Nephron progenitor cell (in vitro differentiated cells): ENCODE measurements at regions not wholly inside any gene's neighbourhood (a gene's known extent, or its start where the extent isn't known, plus 50 kb on each side); places are given as distances from the start of the nearest gene placed in this dataset.
A peak's percentile ranks its signal among the peaks of the same experiment; 100 is the strongest.

Experiments used
- DNase-seq: peaks from one replicate; pipeline ENCODE4 v3.0.0; 2021
- H3K27ac Mint-ChIP-seq: 2 replicates; pipeline ENCODE4 v1.8.0; 2021; ENCODE audit warnings: mild to moderate bottlenecking, moderate library complexity, mixed read lengths
- H3K27me3 Mint-ChIP-seq: 2 replicates; pipeline ENCODE4 v1.8.0; 2021; ENCODE audit warnings: mild to moderate bottlenecking, low read depth, mixed read lengths; ENCODE audit not compliant: poor library complexity
- H3K36me3 Mint-ChIP-seq: 2 replicates; pipeline ENCODE4 v1.8.0; 2021; ENCODE audit warnings: low read depth, mixed read lengths
- H3K4me1 Mint-ChIP-seq: 2 replicates; pipeline ENCODE4 v1.8.0; 2021; ENCODE audit warnings: mixed read lengths
- H3K4me3 Mint-ChIP-seq: 2 replicates; pipeline ENCODE4 v1.8.0; 2021; ENCODE audit warnings: mild to moderate bottlenecking, moderate library complexity, mixed read lengths
- H3K9me3 Mint-ChIP-seq: 2 replicates; pipeline ENCODE4 v1.8.0; 2021; ENCODE audit warnings: mild to moderate bottlenecking, moderate library complexity, mixed read lengths
- TF ChIP-seq, protein P1 (sequence below): fragments of 200-600 bp; sonication (generic); IDR thresholded peaks from 2 replicates; pipeline ENCODE4 v1.5.0; 2021; ENCODE audit warnings: antibody characterized with exemption

GRCh38 chr5:86896916-86897315, 279.2 kb downstream of the COX7C start:
- no peak for DNase-seq
- Mint-ChIP-seq H3K36me3 (no peaks in the 10 kb centered on the region), H3K27ac (no peak overlapping the region), H3K27me3 (peaks cover 3% of the 10 kb centered on the region), H3K4me1 (no peaks in the 10 kb centered on the region), H3K9me3 (no peaks in the 10 kb centered on the region), H3K4me3 (no peak overlapping the region)
- TF ChIP-seq, protein P1, sequence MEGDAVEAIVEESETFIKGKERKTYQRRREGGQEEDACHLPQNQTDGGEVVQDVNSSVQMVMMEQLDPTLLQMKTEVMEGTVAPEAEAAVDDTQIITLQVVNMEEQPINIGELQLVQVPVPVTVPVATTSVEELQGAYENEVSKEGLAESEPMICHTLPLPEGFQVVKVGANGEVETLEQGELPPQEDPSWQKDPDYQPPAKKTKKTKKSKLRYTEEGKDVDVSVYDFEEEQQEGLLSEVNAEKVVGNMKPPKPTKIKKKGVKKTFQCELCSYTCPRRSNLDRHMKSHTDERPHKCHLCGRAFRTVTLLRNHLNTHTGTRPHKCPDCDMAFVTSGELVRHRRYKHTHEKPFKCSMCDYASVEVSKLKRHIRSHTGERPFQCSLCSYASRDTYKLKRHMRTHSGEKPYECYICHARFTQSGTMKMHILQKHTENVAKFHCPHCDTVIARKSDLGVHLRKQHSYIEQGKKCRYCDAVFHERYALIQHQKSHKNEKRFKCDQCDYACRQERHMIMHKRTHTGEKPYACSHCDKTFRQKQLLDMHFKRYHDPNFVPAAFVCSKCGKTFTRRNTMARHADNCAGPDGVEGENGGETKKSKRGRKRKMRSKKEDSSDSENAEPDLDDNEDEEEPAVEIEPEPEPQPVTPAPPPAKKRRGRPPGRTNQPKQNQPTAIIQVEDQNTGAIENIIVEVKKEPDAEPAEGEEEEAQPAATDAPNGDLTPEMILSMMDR: no peak

- no peak overlapping the region for H3K4me3 Mint-ChIP-seq
- no peaks in the 10 kb centered on the region for H3K9me3 Mint-ChIP-seq
- H3K4me1 Mint-ChIP-seq: no peaks in the 10 kb centered on the region
- H3K27me3 Mint-ChIP-seq: no peaks in the 10 kb centered on the region
- TF ChIP-seq, protein P1: no peak
- H3K27ac Mint-ChIP-seq: no peak overlapping the region
- DNase-seq: no peak
- no peaks in the 10 kb centered on the region for H3K36me3 Mint-ChIP-seq
Observed at GRCh38 chr5:86909418-86910295, 291.9 kb downstream of the COX7C start.

- Mint-ChIP-seq H3K36me3 (no peaks in the 10 kb centered on the region), H3K27me3 (no peaks in the 10 kb centered on the region), H3K4me3 (no peak overlapping the region), H3K4me1 (no peaks in the 10 kb centered on the region), H3K27ac (no peak overlapping the region), H3K9me3 (no peaks in the 10 kb centered on the region)
- TF ChIP-seq, protein P1: no peak
- peak; percentile 53 for DNase-seq
Observed at GRCh38 chr5:86917117-86917579, 299.4 kb downstream of the COX7C start.

- DNase-seq: no peak
- Mint-ChIP-seq H3K9me3 (no peaks in the 10 kb centered on the region), H3K27me3 (no peaks in the 10 kb centered on the region), H3K36me3 (no peaks in the 10 kb centered on the region), H3K4me3 (no peak overlapping the region), H3K4me1 (no peaks in the 10 kb centered on the region), H3K27ac (no peak overlapping the region)
- TF ChIP-seq, protein P1: no peak
Observed at GRCh38 chr5:86918246-86918645, 300.5 kb downstream of the COX7C start.

- Mint-ChIP-seq H3K27me3 (peaks cover 4% of the 10 kb centered on the region), H3K4me1 (no peaks in the 10 kb centered on the region), H3K36me3 (no peaks in the 10 kb centered on the region), H3K4me3 (no peak overlapping the region), H3K9me3 (no peaks in the 10 kb centered on the region), H3K27ac (no peak overlapping the region)
- DNase-seq: no peak
- TF ChIP-seq, protein P1: no peak
Observed at GRCh38 chr5:86926033-86926432, 308.3 kb downstream of the COX7C start.
